PFSK-1 (cell line): ENCODE measurements at regions not wholly inside any gene's neighbourhood (a gene's known extent, or its start where the extent isn't known, plus 50 kb on each side); places are given as distances from the start of the nearest gene placed in this dataset.

ENCODE experiments used
- FOXP2 ChIP-seq: optimal IDR thresholded peaks from 2 replicates; pipeline ENCODE3; 2011; ENCODE audit warnings: borderline replicate concordance, control low read depth, inconsistent platforms; ENCODE audit not compliant: insufficient read depth; ENCODE audit errors: extremely low read length, extremely low read depth
- TAF1 ChIP-seq: IDR thresholded peaks from 2 replicates; pipeline ENCODE4 v1.6.1; 2012; ENCODE audit warnings: low read length, control low read depth, borderline replicate concordance; ENCODE audit not compliant: insufficient read depth
- TF ChIP-seq, protein P1 (sequence below), 2 experiments: IDR thresholded peaks; 2 replicates each; pipeline versions ENCODE4 v1.6.1 to v1.8.0; 2011 to 2012; ENCODE audit warnings: low read depth in 2 of 2, low read length in 2 of 2, control low read depth in 1 of 2, inconsistent platforms in 1 of 2, mild to moderate bottlenecking in 1 of 2, moderate library complexity in 1 of 2; ENCODE audit not compliant: insufficient read depth in 1 of 2

- TF ChIP-seq, protein P1, sequence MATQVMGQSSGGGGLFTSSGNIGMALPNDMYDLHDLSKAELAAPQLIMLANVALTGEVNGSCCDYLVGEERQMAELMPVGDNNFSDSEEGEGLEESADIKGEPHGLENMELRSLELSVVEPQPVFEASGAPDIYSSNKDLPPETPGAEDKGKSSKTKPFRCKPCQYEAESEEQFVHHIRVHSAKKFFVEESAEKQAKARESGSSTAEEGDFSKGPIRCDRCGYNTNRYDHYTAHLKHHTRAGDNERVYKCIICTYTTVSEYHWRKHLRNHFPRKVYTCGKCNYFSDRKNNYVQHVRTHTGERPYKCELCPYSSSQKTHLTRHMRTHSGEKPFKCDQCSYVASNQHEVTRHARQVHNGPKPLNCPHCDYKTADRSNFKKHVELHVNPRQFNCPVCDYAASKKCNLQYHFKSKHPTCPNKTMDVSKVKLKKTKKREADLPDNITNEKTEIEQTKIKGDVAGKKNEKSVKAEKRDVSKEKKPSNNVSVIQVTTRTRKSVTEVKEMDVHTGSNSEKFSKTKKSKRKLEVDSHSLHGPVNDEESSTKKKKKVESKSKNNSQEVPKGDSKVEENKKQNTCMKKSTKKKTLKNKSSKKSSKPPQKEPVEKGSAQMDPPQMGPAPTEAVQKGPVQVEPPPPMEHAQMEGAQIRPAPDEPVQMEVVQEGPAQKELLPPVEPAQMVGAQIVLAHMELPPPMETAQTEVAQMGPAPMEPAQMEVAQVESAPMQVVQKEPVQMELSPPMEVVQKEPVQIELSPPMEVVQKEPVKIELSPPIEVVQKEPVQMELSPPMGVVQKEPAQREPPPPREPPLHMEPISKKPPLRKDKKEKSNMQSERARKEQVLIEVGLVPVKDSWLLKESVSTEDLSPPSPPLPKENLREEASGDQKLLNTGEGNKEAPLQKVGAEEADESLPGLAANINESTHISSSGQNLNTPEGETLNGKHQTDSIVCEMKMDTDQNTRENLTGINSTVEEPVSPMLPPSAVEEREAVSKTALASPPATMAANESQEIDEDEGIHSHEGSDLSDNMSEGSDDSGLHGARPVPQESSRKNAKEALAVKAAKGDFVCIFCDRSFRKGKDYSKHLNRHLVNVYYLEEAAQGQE (IDR thresholded peaks at IDR 0.05; ENCODE audit: insufficient read depth in 1 of 2, low read depth in 2 of 2, low read length in 2 of 2), result no peak
- TF ChIP-seq FOXP2, result no peak
- no peak for TF ChIP-seq TAF1
Measured at GRCh38 chr7:106471021-106471420, 186.2 kb upstream of the NAMPT start.
